HL-60 (cell line): ENCODE measurements at regions not wholly inside any gene's neighbourhood (a gene's known extent, or its start where the extent isn't known, plus 50 kb on each side); places are given as distances from the start of the nearest gene placed in this dataset.

ENCODE experiments used
- DNase-seq, 2 experiments: peaks; one replicate each; pipeline ENCODE4 v3.0.0-alpha.2; 2010 to 2020; ENCODE audit warnings: low read depth in 1 of 2, low spot score in 1 of 2
- H3K27ac ChIP-seq: fragments of 250-450 bp; sonication (Bioruptor Pico); replicated peaks from 2 replicates; pipeline ENCODE4 v1.5.1; 2020; ENCODE audit warnings: mild to moderate bottlenecking, moderate library complexity
- H3K27me3 ChIP-seq: fragments of 250-450 bp; sonication (Bioruptor Pico); 2 replicates; pipeline ENCODE4 v1.5.1; 2021; ENCODE audit warnings: mild to moderate bottlenecking, moderate library complexity; ENCODE audit not compliant: insufficient read depth, poor library complexity, severe bottlenecking
- H3K4me3 ChIP-seq: replicated peaks from 2 replicates; pipeline ENCODE4 v1.5.1; 2011; ENCODE audit warnings: mild to moderate bottlenecking, control low read depth, low read length; ENCODE audit not compliant: insufficient read depth
- GABPA ChIP-seq: IDR thresholded peaks from 2 replicates; pipeline ENCODE4 v1.6.1; 2012; ENCODE audit warnings: low read depth
- POLR2AphosphoS5 ChIP-seq: IDR thresholded peaks from 2 replicates; pipeline ENCODE4 v1.6.1; 2012; ENCODE audit warnings: low read depth
- SPI1 ChIP-seq: IDR thresholded peaks from 2 replicates; pipeline ENCODE4 v1.6.1; 2012; ENCODE audit warnings: low read depth, mild to moderate bottlenecking, borderline replicate concordance
- TF ChIP-seq, protein P1 (sequence below): IDR thresholded peaks from 2 replicates; pipeline ENCODE4 v1.6.1; 2012; ENCODE audit warnings: low read depth; ENCODE audit not compliant: insufficient replicate concordance
- TF ChIP-seq, protein P2 (sequence below): IDR thresholded peaks from one replicate; pipeline ENCODE4 v1.5.1; 2011; ENCODE audit warnings: low read length, control low read depth, inconsistent platforms; ENCODE audit not compliant: insufficient read depth

DNA sequence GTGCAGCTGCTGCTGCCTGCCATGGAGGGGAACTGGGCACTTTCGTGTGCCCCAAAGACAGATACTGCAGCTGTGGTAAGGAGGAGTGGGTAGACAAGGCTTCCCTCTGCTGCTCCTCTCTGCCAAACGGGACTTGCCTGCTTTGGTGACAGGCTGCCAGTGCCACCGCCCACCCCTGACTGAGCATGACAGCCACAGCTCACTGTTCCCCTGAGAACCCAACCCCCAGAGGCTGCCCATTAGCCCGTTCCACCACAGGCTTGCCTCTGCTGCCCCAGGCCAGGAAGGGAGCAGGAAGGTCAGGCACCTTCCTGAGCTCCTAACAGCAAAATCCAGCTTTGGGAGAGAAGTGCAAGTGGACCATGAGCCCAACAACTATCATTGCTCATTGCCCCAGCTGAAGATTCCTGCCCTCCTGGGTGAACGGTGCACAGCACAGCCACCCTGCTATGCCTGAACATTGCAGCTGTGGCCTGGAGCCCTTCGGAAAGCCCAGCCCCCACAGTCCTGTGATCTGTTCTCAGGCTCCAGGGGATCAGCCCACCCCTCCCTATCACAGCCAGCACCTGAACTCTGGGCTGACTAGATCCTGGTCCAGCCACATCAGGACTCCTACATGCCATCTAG, 58.7 kb upstream of the ANTXRL start:
- Histone ChIP-seq H3K27ac (peak overlapping the region; percentile 39), H3K27me3 (no peaks in the 10 kb centered on the region), H3K4me3 (no peak overlapping the region)
- TF ChIP-seq SPI1, result peak; percentile 7; the same call in 1 of the 2 replicates
- no peak; the same call in 1 of the 2 replicates for TF ChIP-seq POLR2AphosphoS5
- peak in 1 of 2 experiments; percentile 59 for DNase-seq

DNA sequence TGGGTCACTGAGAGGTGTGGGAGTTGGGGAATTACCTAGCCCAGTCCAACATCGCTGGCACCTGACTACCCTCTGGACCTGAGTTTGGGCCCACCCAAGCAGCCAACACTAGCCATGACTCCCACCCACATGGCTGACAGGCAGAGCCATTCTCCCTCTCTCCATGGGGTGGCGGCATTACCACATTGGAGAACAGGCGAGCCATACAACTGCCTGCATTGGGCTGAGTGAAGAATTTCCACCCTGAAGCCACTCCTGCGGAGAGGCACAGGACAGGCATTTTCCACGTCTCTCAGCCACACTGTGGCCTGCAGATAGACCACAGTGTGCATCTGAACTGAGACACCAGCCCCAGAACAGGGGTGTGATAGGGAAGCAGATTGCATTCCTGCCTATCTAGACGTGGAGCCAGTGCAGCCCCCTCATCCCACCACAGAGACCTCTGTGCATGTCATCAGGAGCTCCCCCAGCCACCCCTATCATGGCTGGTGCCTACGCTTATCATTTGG, 58.2 kb upstream of the ANTXRL start:
- peak; percentile 27 to 87 for DNase-seq

DNA sequence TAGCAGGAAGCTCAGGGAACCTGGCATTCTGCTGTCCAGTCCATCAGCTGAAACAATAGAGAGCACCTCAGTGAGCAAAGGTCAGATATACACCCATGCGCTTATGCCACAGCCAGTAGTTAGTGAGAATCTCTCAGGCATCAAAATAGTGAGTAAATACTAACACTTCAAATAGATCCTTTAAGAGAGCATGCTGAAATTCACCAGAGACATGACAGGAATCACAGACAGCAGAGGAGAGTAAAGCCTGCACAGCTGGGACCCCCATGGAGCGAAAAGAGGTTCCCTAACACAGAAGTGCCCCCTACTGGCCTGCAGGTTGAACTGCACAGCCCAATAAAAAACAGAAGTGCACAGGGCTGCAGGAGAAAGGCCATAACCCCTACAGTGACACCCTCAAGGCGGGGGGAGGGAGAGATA, 57.6 kb upstream of the ANTXRL start:
- H3K4me3 ChIP-seq, result no peak overlapping the region
- peak overlapping the region; percentile 24; the same call in 1 of the 2 replicates for H3K27ac ChIP-seq
- TF ChIP-seq GABPA (no peak), SPI1 (peak; percentile 90), POLR2AphosphoS5 (no peak)
- TF ChIP-seq, protein P1, sequence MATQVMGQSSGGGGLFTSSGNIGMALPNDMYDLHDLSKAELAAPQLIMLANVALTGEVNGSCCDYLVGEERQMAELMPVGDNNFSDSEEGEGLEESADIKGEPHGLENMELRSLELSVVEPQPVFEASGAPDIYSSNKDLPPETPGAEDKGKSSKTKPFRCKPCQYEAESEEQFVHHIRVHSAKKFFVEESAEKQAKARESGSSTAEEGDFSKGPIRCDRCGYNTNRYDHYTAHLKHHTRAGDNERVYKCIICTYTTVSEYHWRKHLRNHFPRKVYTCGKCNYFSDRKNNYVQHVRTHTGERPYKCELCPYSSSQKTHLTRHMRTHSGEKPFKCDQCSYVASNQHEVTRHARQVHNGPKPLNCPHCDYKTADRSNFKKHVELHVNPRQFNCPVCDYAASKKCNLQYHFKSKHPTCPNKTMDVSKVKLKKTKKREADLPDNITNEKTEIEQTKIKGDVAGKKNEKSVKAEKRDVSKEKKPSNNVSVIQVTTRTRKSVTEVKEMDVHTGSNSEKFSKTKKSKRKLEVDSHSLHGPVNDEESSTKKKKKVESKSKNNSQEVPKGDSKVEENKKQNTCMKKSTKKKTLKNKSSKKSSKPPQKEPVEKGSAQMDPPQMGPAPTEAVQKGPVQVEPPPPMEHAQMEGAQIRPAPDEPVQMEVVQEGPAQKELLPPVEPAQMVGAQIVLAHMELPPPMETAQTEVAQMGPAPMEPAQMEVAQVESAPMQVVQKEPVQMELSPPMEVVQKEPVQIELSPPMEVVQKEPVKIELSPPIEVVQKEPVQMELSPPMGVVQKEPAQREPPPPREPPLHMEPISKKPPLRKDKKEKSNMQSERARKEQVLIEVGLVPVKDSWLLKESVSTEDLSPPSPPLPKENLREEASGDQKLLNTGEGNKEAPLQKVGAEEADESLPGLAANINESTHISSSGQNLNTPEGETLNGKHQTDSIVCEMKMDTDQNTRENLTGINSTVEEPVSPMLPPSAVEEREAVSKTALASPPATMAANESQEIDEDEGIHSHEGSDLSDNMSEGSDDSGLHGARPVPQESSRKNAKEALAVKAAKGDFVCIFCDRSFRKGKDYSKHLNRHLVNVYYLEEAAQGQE, result no peak
- TF ChIP-seq, protein P2, sequence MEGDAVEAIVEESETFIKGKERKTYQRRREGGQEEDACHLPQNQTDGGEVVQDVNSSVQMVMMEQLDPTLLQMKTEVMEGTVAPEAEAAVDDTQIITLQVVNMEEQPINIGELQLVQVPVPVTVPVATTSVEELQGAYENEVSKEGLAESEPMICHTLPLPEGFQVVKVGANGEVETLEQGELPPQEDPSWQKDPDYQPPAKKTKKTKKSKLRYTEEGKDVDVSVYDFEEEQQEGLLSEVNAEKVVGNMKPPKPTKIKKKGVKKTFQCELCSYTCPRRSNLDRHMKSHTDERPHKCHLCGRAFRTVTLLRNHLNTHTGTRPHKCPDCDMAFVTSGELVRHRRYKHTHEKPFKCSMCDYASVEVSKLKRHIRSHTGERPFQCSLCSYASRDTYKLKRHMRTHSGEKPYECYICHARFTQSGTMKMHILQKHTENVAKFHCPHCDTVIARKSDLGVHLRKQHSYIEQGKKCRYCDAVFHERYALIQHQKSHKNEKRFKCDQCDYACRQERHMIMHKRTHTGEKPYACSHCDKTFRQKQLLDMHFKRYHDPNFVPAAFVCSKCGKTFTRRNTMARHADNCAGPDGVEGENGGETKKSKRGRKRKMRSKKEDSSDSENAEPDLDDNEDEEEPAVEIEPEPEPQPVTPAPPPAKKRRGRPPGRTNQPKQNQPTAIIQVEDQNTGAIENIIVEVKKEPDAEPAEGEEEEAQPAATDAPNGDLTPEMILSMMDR, result peak; percentile 81
- no peaks in the 10 kb centered on the region for H3K27me3 ChIP-seq
- peak in 1 of 2 experiments; percentile 59 for DNase-seq

More for the DNA sequence above, 58.2 kb upstream of the ANTXRL start:
- peak overlapping the region; percentile 39 for H3K27ac ChIP-seq
- H3K4me3 ChIP-seq, result no peak overlapping the region
- TF ChIP-seq GABPA (no peak), POLR2AphosphoS5 (no peak; the same call in 1 of the 2 replicates), SPI1 (no peak)
- TF ChIP-seq, protein P2, result peak; percentile 95
- TF ChIP-seq, protein P1, result no peak
- no peaks in the 10 kb centered on the region for H3K27me3 ChIP-seq

DNA sequence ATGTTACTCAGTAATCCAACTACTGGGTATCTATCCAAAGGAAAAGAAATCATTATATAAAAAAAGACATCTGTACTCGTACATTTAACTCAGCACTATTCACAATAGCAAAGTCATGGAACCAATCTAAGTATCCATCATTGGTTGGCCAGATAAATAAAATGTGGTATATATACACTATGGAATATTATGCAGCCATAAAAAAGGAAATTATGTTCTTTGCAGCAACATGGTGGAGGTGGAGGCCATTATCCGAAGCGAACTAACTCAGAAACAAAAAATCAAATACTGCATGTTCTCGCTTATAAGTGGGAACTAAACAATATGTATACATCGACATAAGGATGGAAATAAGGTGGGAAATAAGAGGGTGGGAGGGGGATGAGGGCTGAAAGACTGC, 56.2 kb upstream of the ANTXRL start:
- TF ChIP-seq SPI1 (no peak), POLR2AphosphoS5 (no peak), GABPA (no peak)
- TF ChIP-seq, protein P2, result no peak
- TF ChIP-seq, protein P1, result no peak
- Histone ChIP-seq H3K27me3 (no peaks in the 10 kb centered on the region), H3K4me3 (no peak overlapping the region), H3K27ac (no peak overlapping the region)
- no peak for DNase-seq
